H1 (cell line): ENCODE measurements at regions not wholly inside any gene's neighbourhood (a gene's known extent, or its start where the extent isn't known, plus 50 kb on each side); places are given as distances from the start of the nearest gene placed in this dataset.

Experiments
- ASH2L ChIP-seq: fragments of 200-600, 300-600 bp; sonication (generic); IDR thresholded peaks from one replicate; pipeline ENCODE4 v1.7.1; 2017; ENCODE audit warnings: low read length
- ATF3 ChIP-seq: IDR thresholded peaks from 2 replicates; pipeline ENCODE4 v1.6.1; 2011; ENCODE audit warnings: low read depth, mild to moderate bottlenecking, low read length; ENCODE audit not compliant: insufficient read depth
- HDAC2 ChIP-seq, 2 experiments: fragments of 300-600 bp in 1 of 2; sonication (generic) in 1 of 2; IDR thresholded peaks; 2 replicates each; pipeline ENCODE4 v1.6.1; 2011 to 2012; ENCODE audit warnings: low read depth in 2 of 2, low read length in 2 of 2, mild to moderate bottlenecking in 2 of 2, moderate library complexity in 2 of 2, borderline replicate concordance in 1 of 2, inconsistent platforms in 1 of 2
- HDAC6 ChIP-seq: IDR thresholded peaks from one replicate; pipeline ENCODE4 v1.7.1; 2012; ENCODE audit warnings: low read depth, mild to moderate bottlenecking, inconsistent platforms, low read length, moderate library complexity
- KDM5A ChIP-seq: fragments of 200-600 bp; IDR thresholded peaks from 2 replicates; pipeline ENCODE4 v1.7.1; 2012; ENCODE audit warnings: mild to moderate bottlenecking, low read length, inconsistent platforms, mixed read lengths
- POLR2AphosphoS5 ChIP-seq: IDR thresholded peaks from 2 replicates; pipeline ENCODE4 v1.6.1; 2011; ENCODE audit warnings: low read depth, low read length
- TEAD4 ChIP-seq: IDR thresholded peaks from 2 replicates; pipeline ENCODE4 v1.6.1; 2012; ENCODE audit warnings: low read depth, low read length, inconsistent platforms, mixed read lengths
- YY1 ChIP-seq: IDR thresholded peaks from 2 replicates; pipeline ENCODE4 v1.6.1; 2011; ENCODE audit warnings: low read depth, mild to moderate bottlenecking, low read length
- TF ChIP-seq, protein P1 (sequence below), 3 experiments: IDR thresholded peaks; 1 replicate in 2 of 3; 2 replicates in 1 of 3; pipeline versions ENCODE4 v1.5.1 to v1.6.1; 2011; ENCODE audit warnings: low read length in 3 of 3, mild to moderate bottlenecking in 3 of 3, inconsistent platforms in 2 of 3, low read depth in 1 of 3, moderate library complexity in 1 of 3; ENCODE audit not compliant: insufficient read depth in 1 of 3; ENCODE audit errors: control extremely low read depth in 1 of 3

DNA sequence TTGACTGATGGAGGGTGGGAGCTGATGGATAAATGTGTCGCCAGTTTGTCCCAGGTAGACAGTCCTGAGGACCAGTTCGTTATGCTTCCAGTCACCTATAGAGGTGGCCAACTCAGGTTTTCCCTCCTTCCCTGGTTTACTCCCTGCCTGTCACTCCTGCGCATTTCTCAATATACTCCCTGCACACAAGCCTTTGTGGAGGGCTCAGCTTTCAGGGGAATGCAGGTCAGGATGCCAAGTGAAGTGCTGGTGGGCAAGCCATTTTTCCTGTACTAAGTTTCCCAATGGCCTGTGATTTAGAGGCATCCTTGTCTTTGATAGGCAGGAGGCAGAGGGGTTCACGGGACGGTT, 473.5 kb upstream of the ZMIZ1 start:
- no peak for TF ChIP-seq HDAC6
- no peak for TF ChIP-seq POLR2AphosphoS5
- TF ChIP-seq ASH2L = no peak
- no peak for TF ChIP-seq HDAC2 (IDR thresholded peaks at IDR 0.05; ENCODE audit: borderline replicate concordance in 1 of 2, low read depth in 2 of 2, low read length in 2 of 2)
- no peak for TF ChIP-seq YY1
- no peak for TF ChIP-seq TEAD4
- no peak for TF ChIP-seq ATF3
- TF ChIP-seq, protein P1, sequence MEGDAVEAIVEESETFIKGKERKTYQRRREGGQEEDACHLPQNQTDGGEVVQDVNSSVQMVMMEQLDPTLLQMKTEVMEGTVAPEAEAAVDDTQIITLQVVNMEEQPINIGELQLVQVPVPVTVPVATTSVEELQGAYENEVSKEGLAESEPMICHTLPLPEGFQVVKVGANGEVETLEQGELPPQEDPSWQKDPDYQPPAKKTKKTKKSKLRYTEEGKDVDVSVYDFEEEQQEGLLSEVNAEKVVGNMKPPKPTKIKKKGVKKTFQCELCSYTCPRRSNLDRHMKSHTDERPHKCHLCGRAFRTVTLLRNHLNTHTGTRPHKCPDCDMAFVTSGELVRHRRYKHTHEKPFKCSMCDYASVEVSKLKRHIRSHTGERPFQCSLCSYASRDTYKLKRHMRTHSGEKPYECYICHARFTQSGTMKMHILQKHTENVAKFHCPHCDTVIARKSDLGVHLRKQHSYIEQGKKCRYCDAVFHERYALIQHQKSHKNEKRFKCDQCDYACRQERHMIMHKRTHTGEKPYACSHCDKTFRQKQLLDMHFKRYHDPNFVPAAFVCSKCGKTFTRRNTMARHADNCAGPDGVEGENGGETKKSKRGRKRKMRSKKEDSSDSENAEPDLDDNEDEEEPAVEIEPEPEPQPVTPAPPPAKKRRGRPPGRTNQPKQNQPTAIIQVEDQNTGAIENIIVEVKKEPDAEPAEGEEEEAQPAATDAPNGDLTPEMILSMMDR (IDR thresholded peaks at IDR 0.05; ENCODE audit: control extremely low read depth in 1 of 3, insufficient read depth in 1 of 3, low read depth in 1 of 3, low read length in 3 of 3) = no peak
- TF ChIP-seq KDM5A = no peak
